Epithelial cell of esophagus (primary cell): ENCODE measurements at regions not wholly inside any gene's neighbourhood (a gene's known extent, or its start where the extent isn't known, plus 50 kb on each side); places are given as distances from the start of the nearest gene placed in this dataset.

ENCODE experiments used
- DNase-seq: peaks from one replicate; pipeline ENCODE4 v3.0.0; 2010; ENCODE audit warnings: low read depth
- H3K4me3 ChIP-seq: 2 replicates; pipeline ENCODE4 v1.5.1; 2011; ENCODE audit warnings: mild to moderate bottlenecking, low read length, control low read depth
- TF ChIP-seq, protein P1 (sequence below): IDR thresholded peaks from 2 replicates; pipeline ENCODE4 v1.5.1; 2011; ENCODE audit warnings: low read depth, mild to moderate bottlenecking, low read length, control low read depth, inconsistent platforms; ENCODE audit not compliant: insufficient read depth; ENCODE audit errors: missing control alignments

DNA sequence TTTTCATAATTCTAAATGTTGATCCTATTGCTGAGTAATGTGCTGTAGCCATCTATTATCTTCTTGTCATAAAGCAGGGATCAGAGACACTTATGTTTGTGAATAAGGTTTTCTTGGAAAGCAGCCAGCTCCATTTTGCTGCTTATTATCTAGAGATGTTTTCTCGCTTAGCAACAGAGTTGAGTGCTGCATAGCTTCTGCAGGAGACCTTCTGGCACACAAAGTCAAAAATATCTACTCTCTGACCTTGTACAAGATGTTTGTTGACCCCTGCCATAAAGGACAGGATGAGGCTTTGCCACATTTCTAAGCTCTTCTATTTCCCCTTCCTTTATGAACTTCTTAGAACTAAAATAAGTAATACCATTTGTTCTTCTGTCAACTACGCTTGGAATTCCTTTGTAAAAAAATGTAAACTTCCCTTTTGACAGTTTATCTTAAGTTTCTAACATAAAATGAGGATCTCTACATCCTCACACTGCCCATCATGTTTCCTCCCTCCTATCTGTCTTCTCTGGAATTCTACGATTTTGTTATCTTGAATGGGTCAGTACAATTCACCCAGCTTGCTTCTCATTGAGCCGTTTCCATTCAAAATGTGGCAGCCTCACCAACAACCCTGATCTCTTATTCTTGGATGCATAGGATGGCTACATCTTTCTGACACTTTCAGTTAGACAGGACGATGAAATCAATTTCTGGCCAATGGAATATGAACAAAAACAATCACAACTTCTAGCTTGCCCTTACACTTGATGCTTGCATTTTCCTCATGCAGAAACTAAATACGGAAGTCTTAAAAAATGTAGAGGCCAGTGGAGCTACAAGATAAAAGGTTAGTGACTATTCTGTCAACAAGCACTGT, 1377.0 kb downstream of the SUCLG1 start:
- no peak overlapping the region for H3K4me3 ChIP-seq
- peak; percentile 55 for DNase-seq
- TF ChIP-seq, protein P1, sequence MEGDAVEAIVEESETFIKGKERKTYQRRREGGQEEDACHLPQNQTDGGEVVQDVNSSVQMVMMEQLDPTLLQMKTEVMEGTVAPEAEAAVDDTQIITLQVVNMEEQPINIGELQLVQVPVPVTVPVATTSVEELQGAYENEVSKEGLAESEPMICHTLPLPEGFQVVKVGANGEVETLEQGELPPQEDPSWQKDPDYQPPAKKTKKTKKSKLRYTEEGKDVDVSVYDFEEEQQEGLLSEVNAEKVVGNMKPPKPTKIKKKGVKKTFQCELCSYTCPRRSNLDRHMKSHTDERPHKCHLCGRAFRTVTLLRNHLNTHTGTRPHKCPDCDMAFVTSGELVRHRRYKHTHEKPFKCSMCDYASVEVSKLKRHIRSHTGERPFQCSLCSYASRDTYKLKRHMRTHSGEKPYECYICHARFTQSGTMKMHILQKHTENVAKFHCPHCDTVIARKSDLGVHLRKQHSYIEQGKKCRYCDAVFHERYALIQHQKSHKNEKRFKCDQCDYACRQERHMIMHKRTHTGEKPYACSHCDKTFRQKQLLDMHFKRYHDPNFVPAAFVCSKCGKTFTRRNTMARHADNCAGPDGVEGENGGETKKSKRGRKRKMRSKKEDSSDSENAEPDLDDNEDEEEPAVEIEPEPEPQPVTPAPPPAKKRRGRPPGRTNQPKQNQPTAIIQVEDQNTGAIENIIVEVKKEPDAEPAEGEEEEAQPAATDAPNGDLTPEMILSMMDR: no peak

DNA sequence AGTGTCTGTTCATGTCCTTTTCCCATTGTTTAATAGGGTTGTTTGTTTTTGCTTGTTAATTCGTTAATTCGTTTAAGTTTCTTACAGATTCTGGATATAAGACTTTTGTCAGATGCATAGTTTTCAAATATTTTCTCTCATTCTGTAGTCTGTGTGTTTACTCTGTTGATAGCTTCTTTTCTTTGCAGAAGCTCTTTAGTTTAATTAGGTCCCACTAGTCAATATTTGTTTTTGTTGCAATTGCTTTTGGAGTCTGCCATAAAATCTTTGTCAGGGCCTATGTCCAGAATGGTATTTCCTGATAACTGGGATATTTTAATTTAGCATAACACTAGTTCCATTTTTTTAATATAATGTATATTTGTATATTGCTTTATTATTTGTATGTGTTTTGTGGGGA, 1380.1 kb downstream of the SUCLG1 start:
- TF ChIP-seq, protein P1: no peak
- H3K4me3 ChIP-seq: no peak overlapping the region
- no peak for DNase-seq

DNA sequence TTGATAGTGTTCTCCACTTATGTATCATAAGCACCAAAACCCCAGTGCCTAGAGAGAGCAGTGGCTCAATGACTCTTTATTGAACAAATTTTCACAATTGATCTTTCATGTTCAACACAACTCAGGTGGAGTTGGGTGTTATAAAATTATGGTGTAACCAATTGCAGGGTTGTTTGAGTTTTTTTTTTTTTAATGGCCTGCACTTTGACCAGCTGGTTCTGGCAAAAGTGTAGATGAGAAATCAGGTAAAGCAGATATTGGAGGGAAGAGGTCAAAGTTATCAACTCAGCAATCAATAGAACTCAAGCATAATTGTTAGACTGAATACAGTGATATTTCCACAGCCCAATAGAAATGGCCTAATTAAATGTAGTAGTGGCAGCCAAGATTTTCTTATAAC, 1386.3 kb downstream of the SUCLG1 start:
- TF ChIP-seq, protein P1: no peak
- no peak for DNase-seq
- H3K4me3 ChIP-seq: no peak overlapping the region

DNA sequence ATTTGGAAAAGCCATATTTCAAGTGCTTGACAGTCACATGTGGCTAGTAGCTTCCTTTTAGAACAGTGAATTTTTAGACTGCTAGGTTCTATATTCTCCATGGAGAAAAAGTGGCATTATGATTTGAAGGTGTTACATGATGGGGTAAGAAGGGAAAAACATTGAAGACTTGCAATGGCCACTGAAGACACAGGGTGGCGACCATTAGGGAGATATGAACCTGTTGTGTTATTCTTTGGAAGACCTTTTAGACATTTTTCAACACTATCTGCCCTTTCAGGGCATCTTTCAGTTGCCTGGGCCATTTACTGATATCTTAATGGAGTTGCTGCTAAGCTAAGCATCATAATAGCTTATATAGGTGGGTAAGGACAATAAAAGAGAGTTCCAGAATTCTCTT, 1387.2 kb downstream of the SUCLG1 start:
- no peak for DNase-seq
- H3K4me3 ChIP-seq: no peak overlapping the region
- TF ChIP-seq, protein P1: no peak

DNA sequence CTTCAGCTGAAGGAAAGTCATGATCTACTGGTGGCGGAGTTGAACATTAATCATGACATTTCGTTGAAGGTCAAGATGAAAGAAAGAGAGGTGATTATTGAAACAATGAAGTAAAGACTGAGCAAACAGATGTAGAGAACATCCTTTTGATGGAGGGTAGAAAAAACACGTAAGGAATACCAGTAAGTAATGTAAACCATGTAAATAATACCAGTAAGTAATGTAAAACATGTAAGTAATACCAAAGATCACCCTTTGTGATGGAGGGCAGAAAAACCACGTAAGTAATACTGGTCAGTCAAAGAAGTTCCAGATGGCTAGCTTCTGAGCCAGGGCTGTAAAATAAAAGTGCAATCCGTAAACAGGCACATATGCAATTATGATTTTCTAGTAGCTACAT, 1387.7 kb downstream of the SUCLG1 start:
- no peak for DNase-seq
- TF ChIP-seq, protein P1: no peak
- H3K4me3 ChIP-seq: no peak overlapping the region

DNA sequence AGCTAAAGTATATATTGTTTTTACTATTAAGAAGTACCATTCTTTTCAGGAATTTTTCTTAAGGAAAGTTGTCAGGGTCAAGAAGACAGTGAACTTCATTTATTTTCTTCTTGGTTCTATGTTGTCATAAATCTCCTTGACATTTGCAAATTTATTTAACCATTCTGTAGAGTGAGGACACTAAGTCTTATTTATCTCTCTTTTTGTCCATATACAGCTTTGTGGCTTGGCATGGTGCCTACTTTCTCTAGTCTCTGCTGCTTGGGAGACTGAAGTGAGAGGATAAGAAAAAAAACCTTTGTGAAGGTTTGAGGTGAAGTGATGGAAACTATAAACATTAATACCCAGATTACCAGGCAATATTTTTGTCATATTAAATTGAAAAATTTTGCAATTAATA, 1389.4 kb downstream of the SUCLG1 start:
- TF ChIP-seq, protein P1: no peak
- peak; percentile 29 for DNase-seq

DNA sequence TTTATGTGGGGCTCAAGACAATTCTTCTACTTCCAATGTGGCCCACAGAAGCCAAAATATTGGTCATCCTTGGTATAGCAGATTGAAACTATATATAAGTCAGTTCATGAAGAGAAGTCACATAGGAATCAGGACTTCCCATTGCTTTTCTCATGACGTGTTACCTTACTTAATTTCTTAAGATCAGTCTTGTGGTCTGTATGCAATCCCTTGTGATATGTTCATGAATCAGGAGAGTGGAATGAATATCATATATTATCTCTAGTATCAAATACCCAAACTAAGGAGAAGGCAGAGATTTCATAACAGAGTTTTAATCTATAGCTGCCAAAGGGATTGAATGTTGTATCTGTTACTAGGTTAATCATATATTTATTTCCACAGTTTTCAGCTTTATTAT, 1390.4 kb downstream of the SUCLG1 start:
- TF ChIP-seq, protein P1: no peak
- peak; percentile 30 for DNase-seq
- no peak overlapping the region for H3K4me3 ChIP-seq

More for the DNA sequence above, 1389.4 kb downstream of the SUCLG1 start:
- no peak overlapping the region for H3K4me3 ChIP-seq
